H1 (cell line): ENCODE measurements at regions not wholly inside any gene's neighbourhood (a gene's known extent, or its start where the extent isn't known, plus 50 kb on each side); places are given as distances from the start of the nearest gene placed in this dataset.
A peak's percentile ranks its signal among the peaks of the same experiment; 100 is the strongest.

Experiments
- CTCF ChIA-PET: fragments of 300-600 bp; sonication (Branson Sonifier 250); formaldehyde crosslinking; loops from one replicate; lab custom pipeline; 2021; ENCODE audit not compliant: partially characterized antibody; lab: Charles Lee
- POLR2A ChIA-PET: fragments of 300-600 bp; sonication (Branson Sonifier 250); formaldehyde crosslinking; loops from one replicate; lab custom pipeline; 2021; ENCODE audit warnings: inconsistent platforms; ENCODE audit not compliant: partially characterized antibody; lab: Charles Lee
- DNase-seq, 2 experiments: peaks; one replicate each; pipeline versions ENCODE4 v3.0.0 to v3.0.0-alpha.2; 2010 to 2022; ENCODE audit warnings: low spot score in 2 of 2, low read depth in 1 of 2, mixed read lengths in 1 of 2
- FAIRE-seq: peaks from 2 replicates; lab custom pipeline; 2011; peaks lifted over from hg19 to GRCh38; lab: Jason Lieb, UNC
- H2AFZ ChIP-seq: 2 replicates; pipeline ENCODE4 v1.8.1; 2012; ENCODE audit warnings: low read length, inconsistent platforms
- H2AK5ac ChIP-seq: 2 replicates; pipeline ENCODE4 v1.6.1; 2013; ENCODE audit warnings: low read depth, low read length
- H2BK120ac ChIP-seq: replicated peaks from 2 replicates; pipeline ENCODE3; 2013; ENCODE audit warnings: low read depth, low read length, inconsistent platforms
- H2BK12ac ChIP-seq: 2 replicates; pipeline ENCODE4 v1.6.1; 2013; ENCODE audit warnings: low read depth, low read length
- H2BK15ac ChIP-seq: 2 replicates; pipeline ENCODE4 v1.6.1; 2013; ENCODE audit warnings: low read length
- H2BK20ac ChIP-seq: 2 replicates; pipeline ENCODE4 v1.6.1; 2013; ENCODE audit warnings: low read length
- H2BK5ac ChIP-seq: 2 replicates; pipeline ENCODE4 v1.6.1; 2013; ENCODE audit warnings: low read depth, low read length
- H3K14ac ChIP-seq: 2 replicates; pipeline ENCODE4 v1.6.1; 2013; ENCODE audit warnings: inconsistent platforms; ENCODE audit not compliant: insufficient read length
- H3K18ac ChIP-seq: 2 replicates; pipeline ENCODE4 v1.6.1; 2013; ENCODE audit warnings: low read length; ENCODE audit errors: extremely low read depth
- H3K23ac ChIP-seq: 2 replicates; pipeline ENCODE4 v1.6.1; 2013; ENCODE audit warnings: inconsistent platforms; ENCODE audit not compliant: insufficient read length
- H3K23me2 ChIP-seq: 2 replicates; pipeline ENCODE4 v1.6.1; 2013; ENCODE audit warnings: low read depth, low read length
- H3K27ac ChIP-seq: 2 replicates; pipeline ENCODE4 v1.6.1; 2011; ENCODE audit warnings: low read depth, low read length, inconsistent platforms
- H3K27me3 ChIP-seq, 4 experiments: replicated peaks in 1 of 4; 1 replicate in 1 of 4; 2 replicates in 3 of 4; pipeline versions ENCODE4 v1.6.1 to v1.8.1; 2011 to 2013; ENCODE audit warnings: low read length in 3 of 4, mild to moderate bottlenecking in 3 of 4, inconsistent platforms in 2 of 4, mixed read lengths in 2 of 4, moderate library complexity in 1 of 4; ENCODE audit not compliant: control insufficient read depth in 3 of 4, insufficient read depth in 3 of 4; ENCODE audit errors: extremely low read depth in 1 of 4
- H3K36me3 ChIP-seq, 4 experiments: 2 replicates each; pipeline versions ENCODE4 v1.6.1 to v1.8.1; 2011 to 2013; ENCODE audit warnings: mild to moderate bottlenecking in 4 of 4, low read length in 3 of 4, moderate library complexity in 2 of 4, control low read depth in 1 of 4, inconsistent platforms in 1 of 4; ENCODE audit not compliant: insufficient read depth in 4 of 4, control insufficient read depth in 2 of 4
- H3K4ac ChIP-seq: replicated peaks from 2 replicates; pipeline ENCODE3; 2013; ENCODE audit warnings: low read length, low read depth, mixed read lengths, inconsistent platforms; ENCODE audit not compliant: insufficient read length
- H3K4me1 ChIP-seq, 4 experiments: replicated peaks in 1 of 4; 1 replicate in 1 of 4; 2 replicates in 3 of 4; pipeline versions ENCODE4 v1.6.1 to v1.8.1; 2011 to 2013; ENCODE audit warnings: low read length in 3 of 4, inconsistent platforms in 2 of 4, mixed read lengths in 1 of 4; ENCODE audit not compliant: insufficient read depth in 4 of 4, control insufficient read depth in 3 of 4
- H3K4me2 ChIP-seq, 2 experiments: 2 replicates each; pipeline versions ENCODE4 v1.6.1 to v1.8.1; 2011 to 2013; ENCODE audit warnings: low read depth in 2 of 2, low read length in 2 of 2, control low read depth in 1 of 2, inconsistent platforms in 1 of 2, mild to moderate bottlenecking in 1 of 2; ENCODE audit not compliant: insufficient read depth in 1 of 2
- H3K4me3 ChIP-seq, 4 experiments: fragments of 200-600, 300-600 bp in 1 of 4; sonication (generic), shearing (Covaris generic), sonication (Bioruptor Twin) in 1 of 4; 2 replicates each; pipeline versions ENCODE4 v1.5.1 to v1.8.1; 2011 to 2016; ENCODE audit warnings: low read length in 4 of 4, low read depth in 3 of 4, control low read depth in 2 of 4, inconsistent platforms in 2 of 4, mild to moderate bottlenecking in 2 of 4, mixed read lengths in 1 of 4, moderate library complexity in 1 of 4; ENCODE audit not compliant: insufficient read depth in 2 of 4; ENCODE audit errors: extremely low read depth in 1 of 4
- H3K56ac ChIP-seq: replicated peaks from 2 replicates; pipeline ENCODE3; 2013; ENCODE audit warnings: low read depth, mild to moderate bottlenecking, mixed read lengths, low read length, inconsistent platforms; ENCODE audit not compliant: insufficient read length
- H3K79me1 ChIP-seq: 2 replicates; pipeline ENCODE4 v1.6.1; 2013; ENCODE audit warnings: low read depth, low read length, control low read depth
- H3K79me2 ChIP-seq, 2 experiments: 2 replicates each; pipeline versions ENCODE4 v1.6.1 to v1.8.1; 2012 to 2013; ENCODE audit warnings: low read length in 2 of 2, mild to moderate bottlenecking in 2 of 2, inconsistent platforms in 1 of 2; ENCODE audit not compliant: insufficient read depth in 2 of 2, control insufficient read depth in 1 of 2
- H3K9ac ChIP-seq, 4 experiments: replicated peaks in 1 of 4; 1 replicate in 1 of 4; 2 replicates in 3 of 4; pipeline versions ENCODE4 v1.6.1 to v1.8.1; 2011 to 2013; ENCODE audit warnings: low read depth in 3 of 4, low read length in 3 of 4, control low read depth in 2 of 4, mild to moderate bottlenecking in 2 of 4, moderate library complexity in 2 of 4, inconsistent platforms in 1 of 4; ENCODE audit errors: extremely low read depth in 1 of 4
- H3K9me3 ChIP-seq, 2 experiments: 2 replicates each; pipeline versions ENCODE4 v1.6.1 to v1.8.1; 2012 to 2013; ENCODE audit warnings: mild to moderate bottlenecking in 2 of 2, moderate library complexity in 2 of 2, control low read depth in 1 of 2, inconsistent platforms in 1 of 2, low read depth in 1 of 2, low read length in 1 of 2, mixed read lengths in 1 of 2; ENCODE audit not compliant: insufficient read depth in 2 of 2
- H4K20me1 ChIP-seq, 2 experiments: replicated peaks in 1 of 2; 2 replicates each; pipeline versions ENCODE3 to v1.8.1; 2011 to 2013; ENCODE audit warnings: inconsistent platforms in 2 of 2, low read length in 2 of 2, mild to moderate bottlenecking in 1 of 2; ENCODE audit not compliant: insufficient read depth in 2 of 2, control insufficient read depth in 1 of 2
- H4K5ac ChIP-seq: 2 replicates; pipeline ENCODE4 v1.6.1; 2013; ENCODE audit warnings: low read length, low read depth, mixed read lengths, inconsistent platforms; ENCODE audit not compliant: insufficient read length
- H4K8ac ChIP-seq: 2 replicates; pipeline ENCODE4 v1.8.0; 2013; ENCODE audit warnings: mild to moderate bottlenecking, moderate library complexity, low read length, inconsistent platforms; ENCODE audit not compliant: insufficient read depth; ENCODE audit errors: extremely low read depth
- H4K91ac ChIP-seq: replicated peaks from 2 replicates; pipeline ENCODE3; 2013; ENCODE audit warnings: low read length, mixed read lengths, inconsistent platforms; ENCODE audit not compliant: insufficient read length
- TCF12 ChIP-seq: IDR thresholded peaks from 2 replicates; pipeline ENCODE4 v1.6.1; 2011; ENCODE audit warnings: low read depth, mild to moderate bottlenecking, low read length
- WGBS, 2 experiments: shearing (Covaris generic) in 1 of 2; methylation state at CpG; one replicate each; pipeline versions ENCODE4 v1.1.6 to v1.1.7; 2013 to 2015; ENCODE audit warnings: low lambda C conversion rate in 2 of 2, mixed read lengths in 2 of 2, inconsistent platforms in 1 of 2, low coverage in 1 of 2, missing lambda C conversion rate in 1 of 2; ENCODE audit not compliant: insufficient replicate concordance in 2 of 2, insufficient coverage in 1 of 2, insufficient read length in 1 of 2; ENCODE audit errors: extremely low coverage in 1 of 2, missing lambda C conversion rate in 1 of 2; 5-methylcytosine and 5-hydroxymethylcytosine counted together

DNA sequence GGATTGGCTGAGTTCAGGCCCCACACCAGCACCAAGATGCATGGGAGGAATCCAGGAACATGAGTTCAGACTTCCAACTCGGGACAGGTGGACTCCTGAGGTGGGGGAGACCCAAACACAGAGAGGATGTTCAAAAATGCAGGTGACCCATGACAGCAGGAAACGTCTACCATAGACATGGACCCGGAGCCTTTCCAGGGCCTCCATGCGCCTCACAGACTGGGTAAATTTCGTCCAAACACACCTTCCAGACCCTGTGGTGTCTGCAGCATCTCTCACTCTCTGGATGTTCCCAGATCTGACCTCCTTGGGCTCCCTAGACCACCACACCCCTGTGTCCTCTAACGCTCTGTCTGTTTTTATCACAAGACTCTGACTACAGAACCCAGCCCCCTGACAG, 87.7 kb downstream of the PXDC1 start:
- Histone ChIP-seq H3K4ac (no peak overlapping the region), H3K4me3 (no peak overlapping the region), H2BK120ac (no peak overlapping the region), H2AFZ (0 out of 2 replicates have a peak overlapping the region, but pooled peaks have one; percentile 16), H3K27me3 (no peaks in the 10 kb centered on the region; a peak in 1 of 7 replicates), H3K56ac (no peak overlapping the region), H3K23me2 (no peaks in the 10 kb centered on the region), H3K4me1 (peaks cover 0 to 13% (median 10%) of the 10 kb centered on the region in 4 experiments; a peak in 5 of 7 replicates), H3K36me3 (no peaks in the 10 kb centered on the region), H3K18ac (no peak overlapping the region), H3K23ac (no peak overlapping the region), H2BK20ac (no peak overlapping the region), H3K79me2 (no peaks in the 10 kb centered on the region), H4K8ac (no peak overlapping the region; the same call in 1 of the 2 replicates), H3K79me1 (no peaks in the 10 kb centered on the region), H4K5ac (no peak overlapping the region), H3K9ac (no peak overlapping the region), H4K91ac (no peak overlapping the region), H2BK12ac (no peak overlapping the region), H3K4me2 (no peak overlapping the region), H3K27ac (no peak overlapping the region), H2BK5ac (no peak overlapping the region), H3K9me3 (no peaks in the 10 kb centered on the region), H3K14ac (no peak overlapping the region), H2AK5ac (no peak overlapping the region), H2BK15ac (no peak overlapping the region), H4K20me1 (no peaks in the 10 kb centered on the region)
- no peak for TF ChIP-seq TCF12
- WGBS, 2 experiments: 95% methylated on average over 6 of the region's 6 CpGs; no CpG with 5 or more reads in 1 of the 2 experiments
- FAIRE-seq (no peak), DNase-seq (peak in 1 of 2 experiments; percentile 35)
- CTCF ChIA-PET: interaction anchor here (0.5 kb wide), 1 partner anchor 98 kb away, joined by 3 read pairs; no protein-coding TSS in a partner anchor
- POLR2A ChIA-PET: no interaction called here
